Suppressor macrophage treated with lipopolysaccharide for 1 hour (primary cell): ENCODE measurements at regions not wholly inside any gene's neighbourhood (a gene's known extent, or its start where the extent isn't known, plus 50 kb on each side); places are given as distances from the start of the nearest gene placed in this dataset.

Source experiments
- DNase-seq, 3 donors: peaks; one replicate each; pipeline ENCODE4 v3.0.0-alpha.2; 2020 to 2022

DNA sequence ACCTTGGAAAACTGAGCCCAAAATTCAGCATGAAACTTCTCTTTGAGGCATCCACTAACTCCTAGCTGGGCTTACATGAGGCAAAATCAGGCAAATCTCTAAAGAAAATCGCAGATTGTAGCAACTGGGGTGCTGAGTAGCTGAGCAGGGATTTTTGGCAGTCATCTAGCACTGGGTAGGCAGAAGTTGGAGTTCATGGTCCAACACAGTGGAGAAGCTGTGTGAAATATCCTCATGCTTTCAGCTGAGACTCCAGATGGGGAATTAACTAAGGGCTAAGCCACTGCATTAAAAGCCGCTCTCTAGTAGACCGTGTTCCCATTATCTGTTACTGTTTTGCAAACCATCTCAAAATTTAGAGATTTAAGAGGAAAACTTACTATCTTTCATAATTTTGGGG is 240.1 kb upstream of the PHYHIPL start:
- DNase-seq = no peak

DNA sequence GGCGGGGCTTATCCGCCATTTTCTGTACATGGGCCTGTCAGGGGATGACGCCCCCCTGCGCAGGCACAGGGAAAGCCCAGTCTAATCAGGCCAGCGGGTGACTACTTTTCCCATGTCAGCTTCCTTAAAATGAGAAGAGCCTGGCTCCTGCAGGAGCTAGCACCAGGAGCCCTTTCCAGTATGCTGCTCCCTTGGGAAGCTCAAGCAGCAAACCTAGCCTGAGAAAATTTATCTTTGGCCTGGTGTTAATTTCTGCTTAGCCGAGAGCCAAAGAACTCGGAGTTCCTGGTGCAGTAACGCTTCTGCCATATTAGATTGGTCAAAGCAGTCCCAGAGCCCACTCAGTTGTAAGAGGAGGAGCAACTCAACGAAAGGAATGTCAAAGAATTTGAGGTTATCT is 239.0 kb upstream of the PHYHIPL start:
- DNase-seq = no peak

DNA sequence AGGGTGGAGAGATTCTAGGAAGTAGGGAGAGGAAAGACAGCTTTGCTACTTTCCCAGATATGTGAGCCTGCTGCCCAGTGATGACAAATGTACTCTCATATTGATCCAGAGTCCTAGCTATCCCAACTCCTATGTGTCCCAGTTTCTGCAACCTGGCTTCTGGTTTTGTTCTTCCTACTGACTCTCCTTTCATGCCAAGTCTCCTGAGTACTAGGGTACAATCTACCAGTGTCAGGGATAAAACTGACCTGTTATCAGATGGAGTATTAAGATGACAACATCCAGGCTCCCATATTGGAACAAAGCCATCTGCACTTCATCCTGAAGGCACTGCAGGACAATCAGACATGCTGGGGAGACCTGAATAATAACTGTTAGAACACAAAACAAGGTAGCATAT is 233.7 kb upstream of the PHYHIPL start:
- no peak for DNase-seq

DNA sequence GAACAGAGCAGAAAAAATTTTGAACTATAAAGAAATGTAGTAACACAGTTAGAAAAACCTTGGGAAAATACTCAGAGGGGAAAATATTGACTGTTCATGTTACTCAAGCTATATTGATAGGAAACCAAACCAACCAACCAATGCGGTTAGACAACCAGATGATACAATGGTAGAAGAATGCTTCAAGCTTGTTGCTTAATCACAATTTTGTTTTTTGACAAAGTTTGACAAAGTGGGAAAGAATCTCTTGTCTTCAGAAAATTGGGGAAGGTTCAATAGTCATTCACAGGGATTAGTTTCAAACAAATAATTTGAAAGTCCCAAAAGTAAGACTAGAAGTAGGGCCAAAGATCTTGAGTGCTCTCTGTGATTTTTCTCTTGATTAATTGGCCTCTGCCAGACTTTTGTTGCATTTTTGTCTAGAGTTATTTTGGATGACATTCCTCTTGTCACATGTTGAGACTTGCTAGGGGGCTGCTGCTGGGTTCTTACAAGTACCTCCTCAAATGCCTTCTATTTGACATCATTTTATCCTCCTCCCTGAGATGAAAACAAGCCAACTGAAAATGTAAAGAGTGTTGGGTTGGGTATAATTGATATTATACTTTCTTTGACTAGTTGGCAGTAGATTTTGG is 233.1 kb upstream of the PHYHIPL start:
- no peak for DNase-seq

DNA sequence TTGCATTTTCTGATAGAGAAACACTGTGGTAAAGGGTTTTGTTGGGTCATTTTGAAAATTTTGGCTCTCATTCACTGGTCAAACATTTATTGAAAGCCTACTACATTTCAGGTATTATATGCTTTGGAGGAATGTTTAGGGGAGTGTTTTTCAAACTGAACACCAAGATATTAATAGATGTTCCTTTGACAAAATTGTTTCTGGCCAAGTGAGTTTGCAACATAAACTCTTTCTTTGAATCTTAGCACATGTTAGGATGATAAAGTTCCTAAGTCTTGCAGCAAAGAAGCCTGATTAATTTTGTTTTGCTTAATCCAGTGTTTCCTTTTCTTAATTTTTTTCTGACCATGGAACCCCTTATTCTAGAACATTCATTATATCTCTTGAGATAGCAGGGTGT is 232.5 kb upstream of the PHYHIPL start:
- no peak for DNase-seq

DNA sequence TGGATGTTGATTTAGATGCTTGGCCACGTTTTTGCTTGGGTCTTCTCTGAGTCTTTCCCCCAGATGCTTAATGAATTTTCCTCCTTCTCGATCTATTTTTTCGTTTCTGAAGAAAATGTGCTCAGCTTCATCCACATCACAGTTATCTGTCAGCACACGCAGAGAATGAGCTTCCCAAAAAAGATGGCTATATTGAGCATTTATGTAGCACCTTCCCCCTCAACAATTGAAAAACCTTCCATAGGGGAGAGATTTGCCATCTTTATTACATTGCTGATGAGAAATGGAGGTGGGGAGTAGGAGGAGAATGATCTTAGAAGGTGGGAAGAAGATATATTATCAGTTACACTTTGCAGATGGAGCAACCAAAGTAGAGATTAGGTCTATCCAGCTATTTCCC is 228.1 kb upstream of the PHYHIPL start:
- DNase-seq = no peak

DNA sequence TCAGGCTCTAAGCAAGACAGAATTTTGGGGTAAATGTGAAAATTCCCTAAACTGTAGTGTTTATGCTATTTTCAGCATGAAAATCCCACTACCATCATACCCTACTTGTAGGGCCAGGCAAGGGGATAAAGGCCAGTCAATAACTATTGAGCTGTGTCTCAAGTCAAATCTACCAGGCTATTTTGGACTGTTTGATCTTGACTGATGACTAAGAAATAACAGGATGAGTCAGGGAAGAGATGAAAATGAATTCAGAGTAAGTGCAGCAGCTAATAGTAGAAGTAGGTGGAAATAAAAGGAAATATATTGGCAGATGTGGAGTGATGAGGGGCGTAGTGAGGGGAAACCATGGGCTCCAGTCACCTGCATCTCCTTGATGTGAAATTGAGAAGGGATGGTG is 225.8 kb upstream of the PHYHIPL start:
- no peak for DNase-seq

DNA sequence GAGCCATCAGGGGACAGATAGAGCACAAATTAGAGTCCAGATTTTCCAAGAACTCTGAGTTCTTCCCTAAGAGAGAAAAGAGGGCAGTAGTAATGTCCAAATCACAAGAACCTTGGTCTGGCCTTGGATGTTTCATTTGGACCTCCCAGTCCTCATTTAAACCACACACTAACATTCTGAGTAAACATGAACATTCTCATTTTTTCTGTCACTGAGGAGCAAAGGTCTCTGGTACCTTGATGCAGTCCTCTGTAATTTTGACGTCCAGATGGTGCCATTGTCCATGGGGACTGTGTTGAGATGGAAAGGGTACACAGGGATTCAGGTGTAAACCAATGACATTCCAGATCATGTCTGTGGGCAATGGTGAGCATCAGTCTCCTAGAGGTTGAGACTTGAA is 225.4 kb upstream of the PHYHIPL start:
- DNase-seq = no peak

DNA sequence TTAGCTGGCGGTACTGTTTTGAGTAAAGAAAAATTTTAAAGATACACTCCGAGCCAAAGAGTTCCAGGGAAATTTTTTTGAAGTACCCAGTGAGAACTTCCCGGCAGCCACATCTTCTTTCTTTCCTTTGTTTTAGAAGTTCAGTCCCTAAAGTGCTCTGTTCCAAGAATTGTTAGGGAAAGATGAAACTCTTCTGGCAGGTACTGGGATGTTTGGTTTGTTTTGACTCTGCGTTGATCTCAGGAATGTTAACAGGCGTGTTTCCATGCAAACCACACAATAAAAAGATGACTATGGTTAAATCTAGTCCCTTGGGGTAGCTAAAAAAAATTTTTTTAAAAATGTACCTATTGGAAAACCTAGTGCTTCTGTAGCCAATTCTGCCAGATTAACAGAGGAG is 224.7 kb upstream of the PHYHIPL start:
- DNase-seq = no peak

DNA sequence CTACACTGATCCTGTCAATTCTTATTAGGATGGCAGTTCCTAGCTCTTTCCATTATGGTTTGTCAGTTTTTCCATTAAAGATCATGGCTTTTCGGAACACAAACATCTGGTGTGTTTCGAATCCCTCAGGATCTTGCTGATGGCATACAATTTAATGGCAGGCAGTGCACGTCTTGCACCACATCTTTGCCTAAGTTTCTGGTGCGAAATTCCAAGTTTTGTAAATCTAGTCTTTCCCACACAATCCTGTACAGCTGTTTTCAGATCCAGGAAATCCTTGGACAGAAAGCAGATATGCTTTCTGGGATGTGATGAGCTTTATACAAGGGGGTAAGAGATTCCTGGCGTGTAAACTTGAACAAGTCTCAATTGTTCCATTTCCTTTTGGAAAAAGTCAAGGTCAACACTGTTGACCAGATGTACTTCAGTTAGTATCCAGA is 224.3 kb upstream of the PHYHIPL start:
- no peak for DNase-seq

DNA sequence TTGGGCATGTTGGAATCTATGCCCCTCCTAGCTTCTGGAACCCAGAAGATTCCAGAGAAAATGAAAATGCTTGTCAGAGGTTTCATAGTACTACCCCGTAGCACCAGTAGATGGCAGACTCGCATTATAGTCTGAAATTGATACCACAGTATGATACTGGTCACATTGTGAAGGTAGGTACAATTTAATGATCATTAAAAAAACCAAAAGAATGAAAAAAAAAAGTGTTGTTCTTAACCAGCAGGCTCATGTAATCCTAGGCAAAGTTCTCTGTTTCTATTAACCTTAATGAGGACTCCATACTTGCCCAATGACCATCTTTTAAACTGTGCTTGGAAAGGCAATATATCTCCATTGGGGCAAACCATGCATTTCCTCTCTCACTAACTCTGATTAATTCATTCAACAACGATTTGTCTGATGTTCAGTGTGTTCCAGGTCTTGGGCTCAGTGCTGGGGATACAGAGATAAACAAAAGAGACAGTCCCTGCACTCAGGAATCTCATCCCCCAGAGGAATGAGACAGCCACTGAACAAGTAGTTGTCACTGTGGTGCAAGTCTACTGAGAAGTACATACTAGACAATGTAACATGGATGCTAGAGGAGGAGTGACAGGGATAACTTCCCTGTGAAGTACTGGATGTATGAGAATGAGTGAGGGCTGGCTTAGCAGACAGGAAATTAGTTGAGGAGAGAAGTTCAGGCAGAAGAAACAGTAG is 223.5 kb upstream of the PHYHIPL start:
- peak; percentile 26 to 46 (median 37) for DNase-seq

DNA sequence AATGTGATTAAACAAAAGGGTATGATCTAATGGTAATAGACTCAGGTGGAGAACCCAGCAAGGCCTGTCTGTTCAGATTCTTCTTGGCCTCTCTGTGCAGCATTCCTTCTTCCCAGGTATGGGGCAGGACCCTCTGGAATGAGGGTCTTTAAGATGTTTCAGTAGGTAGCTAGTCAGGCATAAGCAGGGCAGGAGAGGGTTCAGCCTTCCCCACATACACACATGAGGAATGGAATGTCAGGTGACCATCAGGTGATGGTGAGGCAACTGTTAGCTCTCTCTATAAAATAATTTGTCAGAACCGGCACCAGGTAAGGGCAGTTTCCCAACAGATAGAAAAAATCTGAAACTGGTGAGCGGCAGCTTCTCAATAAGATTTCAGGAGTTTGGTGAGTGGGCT is 222.3 kb upstream of the PHYHIPL start:
- DNase-seq = no peak

DNA sequence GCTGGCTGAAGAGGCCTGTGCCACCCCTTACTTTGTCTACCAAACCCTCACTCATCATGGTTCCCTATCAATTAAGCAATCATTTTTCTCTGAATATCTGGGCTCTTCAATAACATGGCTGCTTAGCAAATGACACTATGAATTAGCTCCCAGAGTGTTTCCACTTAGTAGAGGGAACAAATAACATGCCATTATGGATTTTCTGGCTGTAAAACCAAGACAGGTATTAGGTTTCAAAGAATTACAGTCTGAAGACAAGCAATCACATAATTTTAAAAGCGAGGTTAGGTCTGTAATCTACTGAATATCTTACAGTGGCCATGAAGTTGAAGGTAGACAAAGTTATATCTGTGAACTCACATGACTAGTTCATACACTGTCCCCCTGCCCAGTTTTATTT is 220.8 kb upstream of the PHYHIPL start:
- DNase-seq = no peak

DNA sequence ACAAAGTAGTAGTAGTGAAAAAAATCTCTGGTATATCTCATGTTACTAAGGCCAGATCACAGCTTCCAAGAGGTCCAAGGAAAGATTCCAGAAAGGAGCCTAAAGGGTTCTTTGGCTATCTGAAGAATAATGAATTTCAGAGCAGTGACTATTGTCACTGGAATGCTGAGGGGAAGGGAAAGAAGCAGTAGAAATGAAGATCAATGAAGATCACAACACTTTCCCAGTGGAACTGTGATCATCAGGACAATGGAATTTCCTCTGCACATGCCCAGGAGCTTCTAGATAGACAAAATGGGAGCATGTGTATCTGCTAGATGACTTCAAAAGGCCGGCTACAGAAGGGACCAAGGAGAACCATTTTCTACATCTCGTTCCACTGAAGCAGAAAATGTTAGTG is 219.5 kb upstream of the PHYHIPL start:
- DNase-seq = no peak

DNA sequence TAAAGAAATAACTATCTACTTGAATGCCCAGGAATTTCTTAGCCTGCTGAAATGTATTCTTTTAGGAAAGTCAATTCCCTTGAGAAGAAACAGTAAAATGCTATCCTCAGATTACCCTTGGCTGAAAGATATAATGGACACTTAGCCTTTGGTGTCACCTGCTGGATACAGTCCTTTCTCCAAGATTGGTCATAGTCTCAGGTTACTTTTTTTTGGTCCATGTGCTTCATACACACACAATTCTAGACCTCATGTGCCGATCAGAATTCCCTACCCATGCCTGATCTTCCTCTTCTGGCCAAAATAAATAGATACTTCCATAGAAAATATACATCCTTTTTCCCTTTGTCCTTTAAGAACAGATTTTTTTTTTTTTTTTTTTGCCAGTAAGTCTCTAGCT is 218.9 kb upstream of the PHYHIPL start:
- no peak for DNase-seq

DNA sequence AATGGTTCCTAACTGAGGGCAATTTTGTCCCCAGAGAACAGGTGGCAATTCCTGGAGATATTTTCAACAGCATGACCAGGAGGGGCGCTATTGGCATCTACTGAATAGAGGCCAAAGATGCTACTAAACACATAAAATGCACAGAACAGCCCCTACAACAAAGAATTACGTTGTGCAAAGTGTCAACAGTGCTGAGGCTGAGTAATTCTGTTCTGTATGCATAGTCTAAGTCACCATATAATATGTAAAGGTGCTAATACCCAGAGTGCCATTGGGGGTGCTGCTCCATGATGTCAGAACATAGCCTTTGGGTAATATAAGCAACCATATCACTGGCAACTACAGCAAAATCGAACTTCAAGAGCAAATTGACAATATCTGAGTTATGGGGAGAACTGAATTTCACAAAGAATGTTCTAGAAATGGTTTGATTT is 213.3 kb upstream of the PHYHIPL start:
- no peak for DNase-seq

DNA sequence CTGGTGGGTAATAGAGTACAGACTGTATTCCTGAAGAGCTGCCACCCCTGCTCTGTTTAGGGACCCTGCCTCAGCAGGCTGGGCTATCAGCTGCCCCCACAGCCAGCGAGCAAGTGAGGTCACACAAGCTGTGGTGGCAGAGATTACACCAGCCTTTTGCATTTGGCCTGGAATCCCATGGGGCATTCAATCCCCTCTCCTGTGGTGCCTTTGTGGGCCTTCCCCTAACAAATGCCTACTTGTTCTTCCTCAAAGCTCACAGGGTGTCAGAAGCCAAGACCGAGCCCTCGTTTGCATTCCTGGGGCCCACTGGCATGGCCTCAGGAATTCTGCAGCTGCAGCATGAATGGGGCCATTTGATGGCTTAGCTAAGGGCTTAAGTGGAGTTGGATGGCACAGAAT is 212.7 kb upstream of the PHYHIPL start:
- DNase-seq = no peak

DNA sequence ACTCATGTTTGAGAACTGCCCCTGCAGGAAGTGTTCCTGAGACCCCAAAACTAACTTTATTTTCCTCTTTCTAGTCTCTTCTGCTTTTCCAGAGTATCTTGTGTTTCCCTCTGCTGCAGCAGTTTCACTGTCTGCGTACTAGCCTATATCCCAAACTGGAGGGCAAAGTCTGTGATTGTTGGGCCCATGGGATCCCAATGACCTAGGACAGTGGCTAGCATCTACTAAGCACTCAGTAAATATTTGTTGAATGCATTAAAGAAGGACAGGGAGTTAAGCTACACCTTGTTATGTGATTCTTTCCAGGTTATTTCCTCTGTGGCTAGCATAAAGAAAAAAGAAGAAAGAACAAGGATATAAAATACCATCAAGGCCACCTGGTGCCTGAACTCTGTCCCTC is 210.6 kb upstream of the PHYHIPL start:
- DNase-seq = no peak

DNA sequence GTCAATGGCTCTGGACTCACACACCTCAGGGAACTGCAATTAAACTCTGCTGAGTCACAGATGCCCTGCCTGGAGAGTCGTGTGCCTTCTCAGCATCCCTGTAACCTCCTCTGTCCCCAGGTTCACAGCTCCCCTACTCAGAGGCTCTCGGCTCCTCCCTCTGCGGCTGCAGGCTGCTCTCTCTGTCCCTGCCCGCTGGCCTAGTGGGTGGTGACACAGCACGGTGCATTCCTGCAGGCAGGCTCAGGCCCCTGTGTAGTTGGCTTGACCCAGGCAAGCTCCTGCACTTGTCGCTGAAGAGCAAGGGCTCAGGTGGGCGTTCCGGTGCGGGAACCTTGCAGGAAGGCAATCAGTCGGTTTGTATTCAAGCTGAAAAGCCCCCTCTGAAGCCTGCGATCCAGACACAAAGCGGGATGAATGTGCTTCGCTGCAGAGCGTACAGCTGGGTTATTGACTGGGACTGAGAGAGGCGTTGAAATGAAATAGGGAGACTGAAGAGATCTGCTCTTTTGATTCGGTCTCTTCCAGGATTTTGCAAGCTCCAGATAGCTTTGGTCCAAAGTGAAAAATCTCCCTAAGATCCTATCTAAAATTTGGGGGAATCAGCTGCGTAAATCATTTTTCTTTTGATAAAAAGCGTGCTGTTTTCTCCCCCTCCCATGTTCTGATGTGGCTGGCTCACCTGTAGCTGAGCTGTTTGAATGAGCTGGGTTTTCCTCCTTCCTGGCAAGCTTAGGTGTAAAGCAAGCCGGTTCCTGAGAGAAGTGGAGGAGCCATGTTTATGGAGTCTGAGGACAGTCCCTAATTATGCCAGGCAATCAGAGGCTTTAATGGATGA is 208.7 kb upstream of the PHYHIPL start:
- DNase-seq = no peak

DNA sequence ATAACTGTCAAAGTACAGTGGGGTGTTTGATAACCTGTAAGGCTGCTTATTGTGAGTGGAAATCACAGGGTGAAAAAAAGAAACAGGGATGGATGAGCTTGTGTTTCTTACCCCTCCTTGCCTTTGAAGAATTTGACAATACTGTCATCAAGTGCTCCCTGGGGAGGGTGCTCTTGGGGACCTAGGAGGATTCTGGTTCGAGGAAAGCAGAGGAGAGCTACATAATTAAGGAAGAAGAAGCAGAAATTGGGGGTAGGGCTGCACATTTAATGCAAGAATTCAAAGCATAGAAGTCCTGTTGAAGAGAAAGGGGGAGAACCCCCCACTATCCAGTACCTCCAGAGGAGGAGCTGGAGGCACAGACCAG is 208.1 kb upstream of the PHYHIPL start:
- no peak for DNase-seq

DNA sequence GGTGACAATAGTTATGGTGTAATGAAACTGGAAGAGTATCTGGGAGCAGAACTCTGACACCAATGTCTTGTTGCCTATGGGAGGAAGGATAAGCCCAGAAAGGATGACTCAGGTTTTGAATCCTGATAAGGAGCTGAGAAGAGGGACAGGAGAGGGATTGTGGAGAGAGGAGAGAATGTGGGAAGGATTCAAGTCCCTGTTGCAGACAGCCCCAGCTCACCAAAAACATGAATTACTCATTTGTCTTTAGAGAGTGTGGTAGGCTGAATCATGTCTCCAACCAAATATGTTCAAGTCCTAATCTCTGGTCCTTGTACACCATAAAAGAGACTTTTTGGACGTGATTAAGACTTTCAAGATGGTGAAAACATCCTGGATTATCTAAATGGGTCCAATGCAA is 206.9 kb upstream of the PHYHIPL start:
- no peak for DNase-seq

DNA sequence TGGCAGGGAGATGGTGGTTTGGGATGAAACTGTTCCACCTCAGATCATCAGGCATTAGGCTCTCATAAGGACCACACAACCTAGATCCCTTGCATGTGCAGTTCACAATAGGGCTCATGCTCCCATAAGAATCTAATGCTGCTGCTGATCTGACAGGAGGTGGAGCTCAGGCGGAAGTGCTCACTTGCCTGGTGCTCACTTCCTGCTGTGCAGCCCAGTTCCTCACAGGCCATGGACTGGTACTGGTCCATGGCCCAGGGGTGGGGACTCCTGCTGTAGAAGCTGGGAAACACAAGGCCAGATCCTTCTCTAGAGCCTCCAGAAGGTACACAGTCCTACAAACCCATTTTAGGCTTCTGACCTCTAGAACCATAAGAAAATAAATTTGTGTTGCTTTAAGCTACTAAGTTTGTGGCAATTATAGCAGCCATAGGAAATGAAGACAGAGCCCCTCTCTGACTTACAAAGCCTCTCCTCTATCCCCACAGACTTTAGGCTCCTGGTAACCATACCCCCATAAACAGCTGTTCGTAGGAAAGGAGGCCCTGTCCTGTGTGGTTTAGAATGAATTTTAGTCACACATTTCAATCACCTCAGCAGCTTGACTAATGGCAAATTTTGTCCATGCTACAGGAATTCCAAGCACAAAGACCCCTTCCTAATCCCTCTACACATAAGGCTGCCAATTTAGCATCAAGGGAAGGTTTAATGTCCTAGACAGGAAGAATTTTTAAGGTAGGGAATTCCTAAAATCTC is 206.1 kb upstream of the PHYHIPL start:
- DNase-seq = no peak

DNA sequence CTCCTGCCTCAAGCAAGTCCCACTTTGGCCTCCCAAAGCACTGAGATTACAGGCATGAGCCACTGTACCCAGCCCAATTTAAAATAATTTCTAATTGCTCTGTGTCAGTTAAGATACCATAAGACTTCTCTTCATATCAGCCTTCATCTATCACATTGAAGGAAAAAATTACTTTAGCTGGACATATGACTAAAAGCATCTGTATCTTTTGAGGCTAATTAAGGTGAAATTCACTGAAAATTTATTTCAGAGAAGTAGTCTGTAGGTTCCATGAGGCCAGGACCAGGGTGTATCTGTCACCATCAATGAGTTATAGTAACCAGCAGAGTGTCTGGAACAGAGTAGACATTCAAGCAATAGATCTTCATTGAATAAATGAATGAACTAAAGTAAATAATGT is 205.2 kb upstream of the PHYHIPL start:
- DNase-seq = no peak
